GM13976 (cell line): ENCODE measurements at regions not wholly inside any gene's neighbourhood (a gene's known extent, or its start where the extent isn't known, plus 50 kb on each side); places are given as distances from the start of the nearest gene placed in this dataset.

ENCODE experiments used
- DNase-seq: peaks from one replicate; pipeline ENCODE4 v3.0.0; 2012; ENCODE audit warnings: low spot score
- CTCF ChIP-seq: IDR thresholded peaks from 2 replicates; pipeline ENCODE4 v1.5.1; 2012; ENCODE audit warnings: borderline replicate concordance, mild to moderate bottlenecking; ENCODE audit not compliant: insufficient read depth; ENCODE audit errors: extremely low read depth, missing control alignments, control extremely low read depth
- in situ Hi-C: fragments of 300-500 bp; cut with MboI; formaldehyde crosslinking; loops from one replicate; pipeline ENCODE4 v1.12.0; 2022; ENCODE audit warnings: low sequenced_read_pairs, mixed read lengths, inconsistent platforms; ENCODE audit not compliant: unreplicated experiment

GRCh38 chr3:63146154-63146553, 132.0 kb upstream of the SYNPR start:
- TF ChIP-seq CTCF, result no peak
- in situ Hi-C loops, result no loop called here

GRCh38 chr3:63150880-63151279, 127.2 kb upstream of the SYNPR start:
- TF ChIP-seq CTCF, result no peak
- in situ Hi-C loops, result no loop called here
- no peak for DNase-seq

More at GRCh38 chr3:63146154-63146553, 132.0 kb upstream of the SYNPR start:
- no peak for DNase-seq

GRCh38 chr3:63151897-63152296, 126.2 kb upstream of the SYNPR start:
- TF ChIP-seq CTCF, result no peak

GRCh38 chr3:63159764-63160163, 118.3 kb upstream of the SYNPR start:
- in situ Hi-C loops, result no loop called here
- no peak for TF ChIP-seq CTCF
- no peak for DNase-seq

More at GRCh38 chr3:63151897-63152296, 126.2 kb upstream of the SYNPR start:
- in situ Hi-C loops, result no loop called here
- no peak for DNase-seq

GRCh38 chr3:63167113-63167512, 111.0 kb upstream of the SYNPR start:
- no peak for TF ChIP-seq CTCF
- no peak for DNase-seq
- in situ Hi-C loops, result no loop called here

GRCh38 chr3:63168179-63168578, 109.9 kb upstream of the SYNPR start:
- in situ Hi-C loops, result no loop called here
- DNase-seq, result no peak
- TF ChIP-seq CTCF, result no peak

GRCh38 chr3:63179862-63180522, 98.1 kb upstream of the SYNPR start:
- in situ Hi-C loops, result no loop called here

More at GRCh38 chr3:63179862-63180522, 98.1 kb upstream of the SYNPR start:
- no peak for DNase-seq
- TF ChIP-seq CTCF, result no peak
